Prostate gland (tissue), 2 donors: ENCODE measurements at regions not wholly inside any gene's neighbourhood (a gene's known extent, or its start where the extent isn't known, plus 50 kb on each side); places are given as distances from the start of the nearest gene placed in this dataset.

Source experiments
- DNase-seq: peaks from one replicate; pipeline ENCODE4 v3.0.0-alpha.2; 2019; ENCODE audit warnings: low spot score
- H3K27ac ChIP-seq, 2 donors: fragments of 200-600 bp; sonication (generic); 2 replicates each; pipeline ENCODE4 v1.5.1; 2017 to 2019
- H3K27me3 ChIP-seq: fragments of 200-600 bp; sonication (generic); replicated peaks from 2 replicates; pipeline ENCODE4 v1.5.1; 2019; ENCODE audit not compliant: insufficient read depth
- H3K36me3 ChIP-seq, 2 donors: fragments of 200-600 bp; sonication (generic); 1 replicate in 1 of 2; 2 replicates in 1 of 2; pipeline versions ENCODE4 v1.5.1 to v1.8.1; 2017 to 2019
- H3K4me1 ChIP-seq: fragments of 200-600 bp; sonication (generic); replicated peaks from 2 replicates; pipeline ENCODE4 v1.5.1; 2019
- H3K4me3 ChIP-seq, 2 donors: fragments of 200-600 bp; sonication (generic); 2 replicates each; pipeline ENCODE4 v1.5.1; 2017 to 2019
- H3K9me3 ChIP-seq: fragments of 200-600 bp; sonication (generic); 2 replicates; pipeline ENCODE4 v1.5.1; 2017
- POLR2A ChIP-seq: fragments of 450-650 bp; IDR thresholded peaks from one replicate; pipeline ENCODE4 v1.6.1; 2016; ENCODE audit warnings: antibody characterized with exemption, mild to moderate bottlenecking
- POLR2AphosphoS5 ChIP-seq: sonication (generic); formaldehyde crosslinking; IDR thresholded peaks from one replicate; pipeline ENCODE4 v1.6.1; 2017; ENCODE audit warnings: antibody characterized with exemption
- WGBS: methylation state at CpG from one replicate; pipeline ENCODE4 v1.1.5; 2018; 5-methylcytosine and 5-hydroxymethylcytosine counted together
- intact Hi-C: fragments of 100-400 bp; cut with DNase I; formaldehyde crosslinking; loops from one replicate; pipeline ENCODE4 v1.14.2; 2022
- TF ChIP-seq, protein P1 (sequence below), 4 experiments: fragments of 200-600 bp in 2 of 4; fragments of 450-650 bp in 2 of 4; sonication (generic) in 2 of 4; IDR thresholded peaks; 1 replicate in 3 of 4; 2 replicates in 1 of 4; pipeline ENCODE4 v1.5.1; 2016 to 2019; ENCODE audit warnings: antibody characterized with exemption in 4 of 4, mild to moderate bottlenecking in 2 of 4, moderate library complexity in 2 of 4

DNA sequence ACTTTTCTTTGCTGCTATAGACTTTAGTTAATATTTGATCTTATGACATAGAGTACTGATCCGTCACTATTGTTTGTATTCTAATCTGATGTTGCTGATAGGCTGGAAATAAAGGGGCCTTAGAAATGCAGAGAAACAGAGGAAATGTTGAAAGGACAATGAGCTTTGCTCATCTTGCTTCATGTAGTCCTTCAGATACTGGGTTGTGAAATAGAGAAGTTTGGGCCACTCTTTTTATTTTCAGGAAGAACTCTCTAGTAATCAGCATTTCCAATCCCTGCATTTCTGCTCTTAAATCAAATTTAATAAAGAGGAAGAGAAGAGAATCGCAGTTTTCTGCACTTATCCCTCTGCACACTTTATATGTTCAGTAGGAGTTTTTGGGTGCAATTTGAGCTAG, 192.8 kb upstream of the THBS1 start:
- Histone ChIP-seq H3K4me3 (no peak overlapping the region), H3K9me3 (no peaks in the 10 kb centered on the region), H3K27me3 (no peaks in the 10 kb centered on the region), H3K36me3 (no peaks in the 10 kb centered on the region), H3K27ac (no peak overlapping the region), H3K4me1 (no peaks in the 10 kb centered on the region)
- 60% methylated on average over 2 of the region's 2 CpGs for WGBS
- DNase-seq: no peak
- TF ChIP-seq POLR2A (no peak), POLR2AphosphoS5 (no peak)
- TF ChIP-seq, protein P1, sequence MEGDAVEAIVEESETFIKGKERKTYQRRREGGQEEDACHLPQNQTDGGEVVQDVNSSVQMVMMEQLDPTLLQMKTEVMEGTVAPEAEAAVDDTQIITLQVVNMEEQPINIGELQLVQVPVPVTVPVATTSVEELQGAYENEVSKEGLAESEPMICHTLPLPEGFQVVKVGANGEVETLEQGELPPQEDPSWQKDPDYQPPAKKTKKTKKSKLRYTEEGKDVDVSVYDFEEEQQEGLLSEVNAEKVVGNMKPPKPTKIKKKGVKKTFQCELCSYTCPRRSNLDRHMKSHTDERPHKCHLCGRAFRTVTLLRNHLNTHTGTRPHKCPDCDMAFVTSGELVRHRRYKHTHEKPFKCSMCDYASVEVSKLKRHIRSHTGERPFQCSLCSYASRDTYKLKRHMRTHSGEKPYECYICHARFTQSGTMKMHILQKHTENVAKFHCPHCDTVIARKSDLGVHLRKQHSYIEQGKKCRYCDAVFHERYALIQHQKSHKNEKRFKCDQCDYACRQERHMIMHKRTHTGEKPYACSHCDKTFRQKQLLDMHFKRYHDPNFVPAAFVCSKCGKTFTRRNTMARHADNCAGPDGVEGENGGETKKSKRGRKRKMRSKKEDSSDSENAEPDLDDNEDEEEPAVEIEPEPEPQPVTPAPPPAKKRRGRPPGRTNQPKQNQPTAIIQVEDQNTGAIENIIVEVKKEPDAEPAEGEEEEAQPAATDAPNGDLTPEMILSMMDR (IDR thresholded peaks at IDR 0.05): no peak
- intact Hi-C loops: no loop called here

DNA sequence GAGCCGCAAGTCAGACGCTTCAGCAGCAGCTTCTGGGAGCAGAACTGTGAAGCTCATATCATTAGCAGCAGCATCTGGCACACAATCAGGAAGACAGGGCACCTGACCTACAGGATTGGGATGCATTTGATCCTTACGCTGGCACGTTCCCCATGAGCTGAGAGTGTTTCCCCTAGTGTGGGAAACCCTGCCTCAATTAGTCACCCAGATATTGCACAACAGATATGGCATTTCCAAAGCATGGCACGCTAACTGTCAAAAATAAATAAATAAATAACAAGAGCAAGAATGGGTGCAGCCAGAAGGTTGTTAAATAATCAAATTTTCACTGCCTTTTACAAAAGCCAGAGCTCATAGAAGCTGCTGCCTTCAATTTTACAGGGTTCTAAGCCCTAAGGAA, 189.6 kb upstream of the THBS1 start:
- H3K9me3 ChIP-seq: no peaks in the 10 kb centered on the region
- no peak for TF ChIP-seq POLR2A
- TF ChIP-seq POLR2AphosphoS5: no peak
- TF ChIP-seq, protein P1 (IDR thresholded peaks at IDR 0.05): no peak
- no peak overlapping the region for H3K4me3 ChIP-seq
- no peak for DNase-seq
- no peaks in the 10 kb centered on the region for H3K27me3 ChIP-seq
- WGBS: 92% methylated on average over 5 of the region's 5 CpGs
- intact Hi-C loops: no loop called here
- no peaks in the 10 kb centered on the region for H3K36me3 ChIP-seq
- no peak overlapping the region for H3K27ac ChIP-seq
- no peaks in the 10 kb centered on the region for H3K4me1 ChIP-seq

DNA sequence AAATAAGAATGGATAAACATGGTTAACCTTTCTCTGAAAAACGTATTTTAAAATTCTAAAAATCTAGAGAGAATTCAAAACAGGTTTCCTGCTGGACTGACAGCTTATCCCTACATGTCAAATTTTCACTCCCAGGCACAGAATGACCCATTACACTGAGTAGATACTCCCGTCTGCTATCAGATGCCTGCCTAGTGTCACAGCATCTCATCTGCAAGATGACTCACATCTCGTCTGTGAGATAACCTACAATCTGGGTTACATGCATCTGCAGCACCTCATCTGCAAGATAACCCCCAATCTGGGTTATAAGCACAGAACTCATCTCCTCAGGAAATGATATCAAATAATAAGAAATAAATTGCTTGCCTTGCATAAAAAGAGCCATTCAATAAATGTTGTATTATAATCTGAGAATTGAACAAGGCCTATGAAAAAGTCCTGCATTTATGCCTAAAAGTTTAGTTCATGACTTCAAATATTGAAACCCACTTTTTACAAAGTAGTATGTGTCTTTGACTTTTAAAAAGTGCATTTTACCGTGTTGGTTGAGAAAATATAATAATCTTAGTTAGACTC, 188.3 kb upstream of the THBS1 start:
- TF ChIP-seq, protein P1 (IDR thresholded peaks at IDR 0.05): no peak
- TF ChIP-seq POLR2AphosphoS5: no peak
- no peak for TF ChIP-seq POLR2A
- intact Hi-C loops: no loop called here
- no peaks in the 10 kb centered on the region for H3K27me3 ChIP-seq
- DNase-seq: no peak
- no peaks in the 10 kb centered on the region for H3K4me1 ChIP-seq
- no peak overlapping the region for H3K27ac ChIP-seq
- H3K4me3 ChIP-seq: no peak overlapping the region
- H3K9me3 ChIP-seq: no peaks in the 10 kb centered on the region
- H3K36me3 ChIP-seq: no peaks in the 10 kb centered on the region
- WGBS: 84% methylated on average over 4 of the region's 4 CpGs

DNA sequence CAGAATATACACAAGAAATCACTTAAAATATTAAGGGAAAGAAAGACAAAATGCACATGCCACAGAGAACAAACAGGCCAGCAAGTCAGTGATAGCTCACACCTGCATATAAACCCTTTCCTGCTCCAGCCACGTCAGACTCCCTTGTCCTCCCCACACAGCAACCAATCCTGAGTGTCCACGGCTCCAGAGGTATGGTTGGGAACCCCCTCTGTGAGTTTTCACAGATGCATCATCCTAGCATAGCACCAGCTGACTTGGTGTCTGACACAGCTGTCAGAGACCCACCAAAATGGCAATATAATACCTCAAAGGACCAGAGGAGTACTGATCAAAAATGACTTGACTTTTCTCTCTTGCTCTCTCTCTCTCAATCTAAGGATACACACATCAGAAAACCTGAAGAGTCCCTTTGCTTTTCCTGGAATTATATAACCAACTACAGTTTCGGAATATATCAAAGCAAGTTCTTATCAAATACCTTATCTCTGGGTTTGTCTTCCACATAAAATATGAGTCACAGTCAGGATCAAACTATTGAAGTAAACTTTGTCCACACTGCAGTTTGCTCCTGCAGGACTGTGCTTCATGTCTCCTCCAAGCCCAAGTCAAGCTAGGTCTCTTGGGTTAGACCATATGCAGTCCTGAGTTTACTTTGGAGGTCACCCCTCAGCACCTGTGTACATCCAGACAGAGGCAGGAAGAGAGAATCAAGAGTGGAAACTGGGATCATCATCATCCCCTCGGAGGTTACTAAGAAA, 187.1 kb upstream of the THBS1 start:
- no peak for TF ChIP-seq POLR2AphosphoS5
- TF ChIP-seq, protein P1 (IDR thresholded peaks at IDR 0.05): no peak
- no peak for TF ChIP-seq POLR2A
- Histone ChIP-seq H3K9me3 (no peaks in the 10 kb centered on the region), H3K27ac (no peak overlapping the region), H3K4me3 (no peak overlapping the region), H3K36me3 (no peaks in the 10 kb centered on the region), H3K27me3 (no peaks in the 10 kb centered on the region), H3K4me1 (no peaks in the 10 kb centered on the region)
- no peak for DNase-seq
- intact Hi-C loops: no loop called here
- 46% methylated on average over 4 of the region's 4 CpGs for WGBS

DNA sequence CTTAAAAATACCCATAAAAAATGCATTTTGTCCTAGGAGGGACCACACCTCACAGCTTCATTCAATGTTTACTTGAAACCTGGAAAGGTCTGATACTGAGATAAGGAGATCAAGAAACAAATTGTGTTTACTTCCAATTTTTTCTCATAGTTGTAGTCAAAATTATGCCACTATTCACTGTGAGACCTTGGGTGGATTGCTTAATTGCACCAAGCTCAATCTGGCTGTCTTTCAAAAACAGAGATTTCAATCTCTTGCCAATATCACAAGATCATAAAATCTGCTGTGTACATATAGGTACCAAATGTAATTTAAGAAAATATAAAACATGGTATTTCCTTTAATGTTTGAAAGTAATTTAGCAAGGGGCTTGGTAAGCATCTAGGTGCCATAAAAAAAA, 186.4 kb upstream of the THBS1 start:
- no peaks in the 10 kb centered on the region for H3K9me3 ChIP-seq
- H3K4me1 ChIP-seq: no peaks in the 10 kb centered on the region
- TF ChIP-seq POLR2AphosphoS5 (no peak), POLR2A (no peak)
- TF ChIP-seq, protein P1 (IDR thresholded peaks at IDR 0.05): no peak
- no peak overlapping the region for H3K27ac ChIP-seq
- no peaks in the 10 kb centered on the region for H3K27me3 ChIP-seq
- no peak for DNase-seq
- H3K36me3 ChIP-seq: no peaks in the 10 kb centered on the region
- H3K4me3 ChIP-seq: no peak overlapping the region
- intact Hi-C loops: no loop called here
